PC-3 (cell line): ENCODE measurements at regions not wholly inside any gene's neighbourhood (a gene's known extent, or its start where the extent isn't known, plus 50 kb on each side); places are given as distances from the start of the nearest gene placed in this dataset.

ENCODE experiments used
- CTCF ChIP-seq: fragments of 300-600 bp; sonication (generic); conservative IDR thresholded peaks from 2 replicates; pipeline ENCODE4 v1.5.1; 2017; ENCODE audit warnings: antibody characterized with exemption, low read depth, mild to moderate bottlenecking, low read length
- EZH2 ChIP-seq: fragments of 300-600 bp; sonication (generic); IDR thresholded peaks from one replicate; pipeline ENCODE4 v1.6.1; 2017; ENCODE audit warnings: antibody characterized with exemption, mild to moderate bottlenecking, low read length; ENCODE audit not compliant: unreplicated experiment
- EZH2phosphoT487 ChIP-seq: fragments of 300-600 bp; sonication (generic); IDR thresholded peaks from 2 replicates; pipeline ENCODE4 v1.6.1; 2018; ENCODE audit warnings: mild to moderate bottlenecking, antibody characterized with exemption, low read length, borderline replicate concordance

GRCh38 chr5:104015765-104016164 is 453.2 kb upstream of the NUDT12 start:
- TF ChIP-seq EZH2phosphoT487 = no peak
- TF ChIP-seq CTCF = no peak
- no peak for TF ChIP-seq EZH2
